ENCODE measurements at regions not wholly inside any gene's neighbourhood (a gene's known extent, or its start where the extent isn't known, plus 50 kb on each side); places are given as distances from the start of the nearest gene placed in this dataset.

GRCh38 chr12:118633071-118633470 lies 256.7 kb downstream of the SUDS3 start:
- Histone ChIP-seq H3K27me3 (no peaks in the 10 kb centered on the region), H3K36me3 (replicated peaks in 1 of 2) (no peaks in the 10 kb centered on the region), H3K4me1 (replicated peaks in 1 of 2) (no peaks in the 10 kb centered on the region), H3K27ac (no peak overlapping the region), H3K9me3 (replicated peaks in 1 of 3) (no peaks in the 10 kb centered on the region), H3K4me3 (no peak overlapping the region)
- DNase-seq: no peak
- no peak for TF ChIP-seq POLR2A (IDR thresholded peaks at IDR 0.05)
- TF ChIP-seq CTCF (IDR thresholded peaks at IDR 0.05): no peak
- WGBS, 4 donors: 46 to 58% (median 53%) methylated on average over 4 of the region's 4 CpGs
- intact Hi-C loops (cut with DNase I): no loop called here

- Histone ChIP-seq H3K27me3 (no peaks in the 10 kb centered on the region), H3K4me1 (replicated peaks in 1 of 2) (no peaks in the 10 kb centered on the region), H3K36me3 (replicated peaks in 1 of 2) (no peaks in the 10 kb centered on the region), H3K27ac (no peak overlapping the region), H3K9me3 (replicated peaks in 1 of 3) (no peaks in the 10 kb centered on the region), H3K4me3 (no peak overlapping the region)
- intact Hi-C loops (cut with DNase I): no loop called here
- WGBS, 4 donors: 67 to 86% (median 80%) methylated on average over 3 of the region's 3 CpGs
- no peak for TF ChIP-seq CTCF (IDR thresholded peaks at IDR 0.05)
- TF ChIP-seq POLR2A (IDR thresholded peaks at IDR 0.05): no peak
- DNase-seq: no peak
Measured at GRCh38 chr12:118635276-118635675, 258.9 kb downstream of the SUDS3 start.

GRCh38 chr12:118637767-118638370 lies 261.5 kb downstream of the SUDS3 start:
- TF ChIP-seq POLR2A (IDR thresholded peaks at IDR 0.05) (no peak), CTCF (IDR thresholded peaks at IDR 0.05) (no peak)
- Histone ChIP-seq H3K27me3 (no peaks in the 10 kb centered on the region), H3K4me3 (no peak overlapping the region), H3K4me1 (replicated peaks in 1 of 2) (no peaks in the 10 kb centered on the region), H3K27ac (no peak overlapping the region), H3K9me3 (replicated peaks in 1 of 3) (no peaks in the 10 kb centered on the region), H3K36me3 (replicated peaks in 1 of 2) (no peaks in the 10 kb centered on the region)
- 48 to 53% (median 49%) methylated on average over 7 of the region's 7 CpGs for WGBS, 4 donors
- intact Hi-C loops (cut with DNase I): no loop called here
- DNase-seq: no peak

- Histone ChIP-seq H3K27me3 (no peaks in the 10 kb centered on the region), H3K4me1 (replicated peaks in 1 of 2) (no peaks in the 10 kb centered on the region), H3K27ac (no peak overlapping the region), H3K4me3 (no peak overlapping the region), H3K9me3 (replicated peaks in 1 of 3) (no peaks in the 10 kb centered on the region), H3K36me3 (replicated peaks in 1 of 2) (no peaks in the 10 kb centered on the region)
- DNase-seq: no peak
- intact Hi-C loops (cut with DNase I): no loop called here
- TF ChIP-seq CTCF (IDR thresholded peaks at IDR 0.05) (no peak), POLR2A (IDR thresholded peaks at IDR 0.05) (no peak)
- 47 to 65% (median 60%) methylated on average over 3 of the region's 3 CpGs for WGBS, 4 donors
Measured at GRCh38 chr12:118641249-118641648, 264.9 kb downstream of the SUDS3 start.
